PC-3 (cell line): ENCODE measurements at regions not wholly inside any gene's neighbourhood (a gene's known extent, or its start where the extent isn't known, plus 50 kb on each side); places are given as distances from the start of the nearest gene placed in this dataset.

ENCODE experiments used
- CTCF ChIP-seq: fragments of 300-600 bp; sonication (generic); conservative IDR thresholded peaks from 2 replicates; pipeline ENCODE4 v1.5.1; 2017; ENCODE audit warnings: antibody characterized with exemption, low read depth, mild to moderate bottlenecking, low read length
- EZH2 ChIP-seq: fragments of 300-600 bp; sonication (generic); IDR thresholded peaks from one replicate; pipeline ENCODE4 v1.6.1; 2017; ENCODE audit warnings: antibody characterized with exemption, mild to moderate bottlenecking, low read length; ENCODE audit not compliant: unreplicated experiment
- EZH2phosphoT487 ChIP-seq: fragments of 300-600 bp; sonication (generic); IDR thresholded peaks from 2 replicates; pipeline ENCODE4 v1.6.1; 2018; ENCODE audit warnings: mild to moderate bottlenecking, antibody characterized with exemption, low read length, borderline replicate concordance

- TF ChIP-seq CTCF: no peak
- no peak for TF ChIP-seq EZH2phosphoT487
- no peak for TF ChIP-seq EZH2
These were observed 320.7 kb downstream of the CBLN4 start for GRCh38 chr20:55684578-55684977.
